ENCODE measurements at regions not wholly inside any gene's neighbourhood (a gene's known extent, or its start where the extent isn't known, plus 50 kb on each side); places are given as distances from the start of the nearest gene placed in this dataset.
"Not testable (repeated sequence)": the region's sequence is repeated elsewhere in the genome, so short reads cannot be mapped to it uniquely, and the experiment has no call there.

DNA sequence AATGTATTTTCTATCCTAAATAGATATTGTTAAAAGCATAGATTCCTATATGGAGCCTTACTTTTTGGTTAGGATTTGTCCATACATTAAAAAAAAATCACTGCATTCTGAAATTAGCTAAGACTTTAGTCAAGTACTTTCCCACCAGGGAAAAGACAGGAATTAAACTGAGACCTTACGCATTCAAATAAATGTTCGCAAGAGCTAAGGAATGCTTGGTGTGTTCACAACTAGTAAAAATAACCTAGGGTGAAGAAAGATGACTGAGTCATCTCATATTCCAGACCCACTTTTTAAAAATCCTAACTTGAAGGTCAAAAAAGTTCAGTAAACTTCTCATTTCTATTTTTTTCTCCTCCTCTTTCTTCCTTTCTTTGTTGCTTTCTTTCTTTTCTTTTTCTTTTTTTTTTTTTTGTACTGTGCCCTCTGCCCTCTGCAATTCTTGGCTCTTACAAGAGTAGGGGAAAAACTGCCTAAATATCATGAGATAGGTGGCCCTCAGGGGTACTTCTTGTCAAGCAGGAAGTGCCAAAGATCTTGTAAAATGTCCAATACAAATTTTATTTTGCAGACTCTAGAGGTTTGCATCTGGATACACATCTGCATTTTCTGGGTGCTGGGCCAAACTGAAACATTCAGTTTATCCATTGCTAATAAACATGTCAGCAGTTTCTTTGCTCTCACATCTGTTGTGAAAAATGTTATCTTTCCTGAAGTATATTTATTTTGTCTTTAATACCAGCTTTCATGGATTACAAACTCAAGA lies 121.4 kb upstream of the GORAB start:
- DNase-seq (ENCODE audit: extremely low read depth, low read depth): peak; percentile 61
- TF ChIP-seq CTCF (IDR thresholded peaks at IDR 0.05; ENCODE audit: low read depth, low read length): no peak

- no peak for TF ChIP-seq CTCF (IDR thresholded peaks at IDR 0.05; ENCODE audit: low read depth, low read length)
- DNase-seq (ENCODE audit: extremely low read depth, low read depth): no peak
Observed at GRCh38 chr1:170414989-170415709, 116.8 kb upstream of the GORAB start.

GRCh38 chr1:170415710-170416372 lies 116.1 kb upstream of the GORAB start:
- DNase-seq (ENCODE audit: extremely low read depth, low read depth): no peak
- TF ChIP-seq CTCF (IDR thresholded peaks at IDR 0.05; ENCODE audit: low read depth, low read length): no peak

- no peak for DNase-seq (ENCODE audit: extremely low read depth, low read depth)
- no peak for TF ChIP-seq CTCF (IDR thresholded peaks at IDR 0.05; ENCODE audit: low read depth, low read length)
Observed at GRCh38 chr1:170424346-170424745, 107.6 kb upstream of the GORAB start.

DNA sequence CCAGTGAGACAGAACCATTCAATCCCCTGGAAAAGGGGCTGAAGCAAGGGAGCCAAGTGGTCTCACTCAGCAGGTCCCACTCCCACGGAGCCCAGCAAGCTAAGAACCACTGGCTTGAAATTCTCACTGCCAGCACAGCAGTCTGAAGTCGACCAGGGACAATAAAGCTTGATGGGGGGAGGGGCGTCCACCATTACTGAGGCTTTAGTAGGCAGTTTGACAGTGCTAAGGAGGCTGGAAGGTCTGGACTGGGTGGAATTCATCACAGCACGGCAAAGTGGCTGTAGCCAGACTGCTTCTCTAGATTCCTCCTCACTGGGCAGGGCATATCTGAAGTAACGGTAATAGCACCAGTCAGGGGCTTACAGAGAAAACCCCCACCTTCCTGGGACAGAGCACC lies 105.4 kb upstream of the GORAB start:
- no peak for TF ChIP-seq CTCF (IDR thresholded peaks at IDR 0.05; ENCODE audit: low read depth, low read length)
- no peak for DNase-seq (ENCODE audit: extremely low read depth, low read depth)

- DNase-seq (ENCODE audit: extremely low read depth, low read depth): not testable (repeated sequence)
Observed at GRCh38 chr1:170427002-170427401, 105.0 kb upstream of the GORAB start.

DNA sequence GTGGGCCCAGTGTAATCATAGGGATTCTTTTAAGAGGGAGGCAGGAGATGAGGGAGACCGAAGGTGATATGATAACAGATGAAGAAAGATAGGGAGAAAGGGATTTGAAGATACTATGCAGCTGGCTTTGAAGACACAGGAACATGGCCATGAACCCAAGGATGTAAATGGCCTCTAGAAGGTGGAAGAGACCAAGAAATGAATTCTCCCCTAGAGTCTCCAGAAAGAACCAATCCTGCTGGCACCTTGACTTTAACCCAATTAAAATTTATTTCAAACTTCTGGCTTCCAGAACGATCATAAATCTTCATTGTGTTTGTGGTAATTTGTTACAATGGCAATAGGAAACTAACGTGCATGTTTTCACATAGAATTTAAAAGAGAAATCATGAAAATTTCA lies 95.0 kb upstream of the GORAB start:
- TF ChIP-seq CTCF (IDR thresholded peaks at IDR 0.05; ENCODE audit: low read depth, low read length): no peak
- DNase-seq (ENCODE audit: extremely low read depth, low read depth): no peak
